Astrocyte of the hippocampus (primary cell): ENCODE measurements at regions not wholly inside any gene's neighbourhood (a gene's known extent, or its start where the extent isn't known, plus 50 kb on each side); places are given as distances from the start of the nearest gene placed in this dataset.
A peak's percentile ranks its signal among the peaks of the same experiment; 100 is the strongest.

Experiments used
- DNase-seq: peaks from one replicate; pipeline ENCODE4 v3.0.0; 2011; ENCODE audit warnings: low read depth, low spot score

DNA sequence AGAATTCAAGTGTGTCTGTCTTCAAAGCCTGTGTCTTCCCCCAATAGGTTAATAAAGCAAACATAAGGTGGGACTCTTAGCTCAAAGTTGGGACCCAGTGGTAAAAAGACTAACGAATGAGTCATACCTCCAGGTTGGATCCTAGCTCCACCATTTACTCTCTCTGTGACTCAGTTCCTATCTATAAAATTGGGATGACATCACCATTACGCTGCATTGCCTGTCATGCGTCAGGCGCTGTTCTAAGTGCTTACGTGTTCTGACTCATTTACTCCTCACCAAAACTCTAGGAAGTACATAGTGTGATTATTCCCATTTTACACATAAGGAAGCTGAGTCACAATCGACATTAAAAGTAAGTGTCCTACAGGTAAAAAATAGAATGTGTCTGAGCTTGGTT lies 915.8 kb downstream of the VRK1 start:
- DNase-seq, result peak; percentile 29

DNA sequence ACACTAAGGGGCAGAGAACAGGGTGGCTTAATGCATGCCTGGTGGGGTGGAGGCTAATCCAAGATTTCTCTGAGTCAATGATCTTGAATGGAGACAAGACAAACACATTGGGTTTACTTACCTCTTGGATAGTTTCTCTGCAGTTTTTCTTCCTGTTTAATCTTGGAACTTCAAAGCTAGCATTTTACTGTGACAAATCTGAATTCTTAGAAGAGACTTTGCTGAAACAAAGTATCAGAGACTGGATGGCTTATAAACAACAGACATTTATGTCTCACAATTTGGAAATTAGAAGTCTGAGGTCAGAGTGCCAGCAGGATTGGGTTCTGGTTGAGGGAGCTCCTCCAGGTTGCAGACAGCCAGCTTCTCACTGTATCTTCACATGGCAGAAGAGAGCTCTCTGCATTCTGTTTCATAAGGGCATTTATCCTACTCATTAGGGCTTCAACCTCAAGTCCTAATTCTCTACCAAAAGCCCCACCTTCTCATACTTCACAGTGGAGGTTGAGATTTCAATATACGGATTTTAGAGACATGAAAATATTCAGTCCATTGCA lies 921.8 kb downstream of the VRK1 start:
- DNase-seq, result no peak

DNA sequence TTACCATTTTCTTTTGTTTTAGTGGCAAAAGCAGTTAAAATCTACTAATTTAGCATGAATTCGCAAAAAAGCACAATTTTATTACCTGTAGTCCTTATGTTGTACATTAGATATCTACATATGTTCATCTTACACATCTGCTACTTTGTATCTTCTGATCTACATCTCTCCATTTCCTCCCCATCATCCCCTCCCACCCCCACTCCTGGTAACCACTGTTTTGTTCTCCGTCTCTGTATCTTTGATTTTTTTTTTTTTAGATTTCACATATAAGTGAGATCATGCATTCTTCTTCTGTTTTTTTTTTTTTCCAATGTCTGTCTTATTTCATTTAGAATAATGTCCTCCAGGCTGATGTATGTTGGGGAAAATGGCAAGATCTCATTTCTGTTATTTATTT lies 922.7 kb downstream of the VRK1 start:
- no peak for DNase-seq

DNA sequence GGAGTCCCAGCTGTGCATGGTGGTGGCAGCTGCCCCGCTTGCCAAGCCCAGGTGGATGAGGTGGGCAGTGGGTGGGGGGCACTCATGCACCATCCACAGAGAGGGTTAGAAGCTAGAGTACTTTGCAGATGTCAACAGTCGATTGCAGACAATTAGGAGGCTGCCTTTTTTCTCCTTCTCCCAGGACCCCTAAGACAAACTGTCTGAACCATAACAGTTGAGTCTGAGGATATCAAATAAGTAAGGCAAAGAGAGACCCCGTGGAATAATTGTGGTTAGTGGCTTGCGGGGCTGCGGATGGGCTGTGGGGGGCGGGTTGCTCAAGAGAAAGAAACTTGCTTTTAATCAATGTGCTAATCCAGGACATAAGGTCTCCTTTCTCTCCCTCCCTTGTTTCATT lies 926.2 kb downstream of the VRK1 start:
- DNase-seq, result no peak

DNA sequence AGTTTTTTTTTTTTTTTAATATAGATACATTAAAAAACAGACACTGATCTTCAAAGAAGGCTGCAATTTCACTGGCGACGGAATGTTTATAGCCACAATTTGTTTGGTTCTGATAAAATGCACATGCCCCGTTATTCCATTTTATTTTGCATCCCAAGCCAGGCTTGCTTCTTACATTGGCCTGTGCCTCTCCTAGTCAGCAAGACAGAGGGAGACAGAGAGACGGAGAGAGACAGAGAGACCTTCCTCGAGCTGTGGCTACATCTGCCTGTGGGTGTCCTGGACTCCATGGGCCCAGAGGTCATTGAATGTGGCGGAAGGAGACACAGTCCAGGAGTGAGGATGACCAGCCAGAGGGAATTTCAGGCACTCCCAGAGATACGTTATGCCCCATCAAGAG lies 926.6 kb downstream of the VRK1 start:
- no peak for DNase-seq

DNA sequence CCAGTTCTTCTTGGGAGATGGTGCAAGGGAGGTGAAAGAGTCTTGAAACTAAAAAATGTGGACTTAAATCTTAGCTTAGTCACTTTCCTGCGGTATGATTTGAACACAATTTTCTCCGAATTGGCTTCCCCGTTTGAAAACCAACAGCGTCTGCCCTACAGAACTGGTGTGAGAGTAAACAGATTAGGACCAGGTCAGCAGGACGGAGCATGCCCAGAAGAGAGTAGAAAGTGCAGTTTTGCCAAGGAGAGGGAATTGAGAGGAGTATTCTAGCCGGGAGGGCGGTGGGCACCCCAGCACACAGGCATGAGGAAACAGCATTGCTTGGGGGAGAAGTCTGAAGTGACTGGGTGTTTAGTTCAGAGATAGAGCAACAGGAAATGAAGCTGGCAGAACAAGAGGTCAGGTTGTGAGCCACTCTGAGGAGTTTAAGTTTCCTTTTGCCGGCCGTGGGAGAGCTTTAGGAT lies 927.1 kb downstream of the VRK1 start:
- DNase-seq, result no peak

DNA sequence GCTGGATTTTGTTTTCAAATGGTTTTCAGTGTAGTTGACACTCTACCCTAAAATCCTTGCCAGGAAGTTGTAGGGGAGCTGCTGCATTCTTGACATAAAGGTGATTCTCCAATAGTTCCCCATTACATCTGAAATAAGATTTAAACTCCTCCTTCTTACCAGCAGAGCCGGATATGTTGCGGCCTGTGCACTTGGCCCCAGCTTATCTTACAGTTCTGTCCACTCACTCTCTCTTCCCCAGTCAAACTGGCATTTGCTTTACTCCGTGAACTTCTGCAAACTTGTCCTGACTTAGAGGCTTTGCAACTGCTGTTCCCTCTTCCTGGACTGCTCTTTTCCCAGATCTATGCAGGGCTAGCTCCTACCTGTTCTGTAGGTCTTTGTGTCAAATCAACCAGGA lies 929.5 kb downstream of the VRK1 start:
- no peak for DNase-seq

DNA sequence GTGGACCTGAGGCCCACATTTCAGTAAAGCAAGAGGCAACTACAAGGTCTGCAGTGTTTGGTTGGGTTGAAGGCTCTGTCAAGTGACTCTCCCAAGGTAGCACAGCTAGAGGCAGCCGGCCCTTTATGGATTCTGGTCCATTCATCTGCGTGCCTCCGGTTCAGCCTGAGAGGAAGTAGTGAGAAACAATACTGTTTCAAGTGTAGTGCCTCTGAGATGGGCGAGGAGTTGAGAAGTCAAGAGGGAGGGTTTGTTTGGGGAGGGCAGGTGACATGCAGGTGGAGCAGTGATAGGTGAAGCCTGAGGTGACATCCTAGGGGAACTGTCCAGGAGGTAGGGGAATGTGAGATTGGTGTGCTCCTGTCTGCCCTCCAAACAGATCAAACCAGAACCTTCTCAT lies 933.5 kb downstream of the VRK1 start:
- no peak for DNase-seq

DNA sequence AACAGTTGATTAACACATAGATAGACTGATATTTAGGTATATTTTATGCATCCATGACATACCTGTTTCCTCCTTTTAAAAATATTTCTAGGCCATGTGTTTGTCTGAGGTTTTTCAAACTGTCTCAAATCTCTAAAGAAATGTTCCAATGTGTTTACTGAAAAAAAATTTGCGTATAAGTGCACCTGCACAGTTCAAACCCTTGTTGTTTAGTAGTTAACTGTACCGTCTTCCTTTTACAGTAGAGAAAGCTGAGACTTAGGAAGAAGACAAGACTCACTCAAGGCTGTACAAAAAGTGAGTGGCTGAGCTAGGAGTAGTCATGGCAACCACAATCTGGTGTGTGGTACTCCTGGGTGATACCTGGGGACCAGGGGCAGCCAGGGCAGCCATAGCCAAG lies 934.6 kb downstream of the VRK1 start:
- no peak for DNase-seq

DNA sequence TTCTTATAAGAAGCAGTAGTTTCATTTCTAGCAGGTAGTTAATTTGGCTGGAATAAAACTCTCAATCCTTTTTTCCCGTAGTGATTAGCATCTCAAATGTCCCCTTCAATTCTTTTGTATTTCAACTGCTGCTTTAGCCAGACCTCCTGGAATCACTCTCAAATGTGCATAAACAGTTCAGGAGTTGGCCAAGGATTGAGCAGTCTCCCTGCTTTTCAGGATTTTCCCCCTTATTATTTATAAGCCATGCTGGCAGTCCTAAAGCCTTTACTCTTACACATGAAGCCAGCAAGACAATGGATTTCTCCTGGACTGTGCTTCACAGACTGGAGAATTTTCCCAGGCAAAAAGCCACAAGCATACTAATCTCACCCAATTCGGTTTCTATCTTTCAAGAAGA lies 950.1 kb downstream of the VRK1 start:
- DNase-seq, result peak; percentile 7

DNA sequence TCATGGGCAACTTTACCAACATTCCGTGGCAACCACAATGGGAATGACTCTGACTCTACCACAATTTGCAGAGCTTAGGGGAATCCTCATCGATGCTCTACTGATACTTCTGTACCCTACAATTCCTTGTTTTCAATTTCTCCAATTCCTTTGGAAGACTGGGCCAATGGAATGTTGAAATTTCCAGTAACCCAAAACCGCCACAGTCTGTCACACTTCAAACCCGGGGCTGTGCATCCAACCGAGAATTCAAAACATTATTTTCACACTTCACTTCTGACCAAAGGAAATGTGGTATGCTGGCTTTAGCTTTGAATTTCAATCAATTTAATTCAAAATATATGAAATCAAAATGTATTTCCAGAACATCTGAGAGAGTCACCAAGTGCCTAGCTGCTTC lies 951.4 kb downstream of the VRK1 start:
- peak; percentile 16 for DNase-seq

DNA sequence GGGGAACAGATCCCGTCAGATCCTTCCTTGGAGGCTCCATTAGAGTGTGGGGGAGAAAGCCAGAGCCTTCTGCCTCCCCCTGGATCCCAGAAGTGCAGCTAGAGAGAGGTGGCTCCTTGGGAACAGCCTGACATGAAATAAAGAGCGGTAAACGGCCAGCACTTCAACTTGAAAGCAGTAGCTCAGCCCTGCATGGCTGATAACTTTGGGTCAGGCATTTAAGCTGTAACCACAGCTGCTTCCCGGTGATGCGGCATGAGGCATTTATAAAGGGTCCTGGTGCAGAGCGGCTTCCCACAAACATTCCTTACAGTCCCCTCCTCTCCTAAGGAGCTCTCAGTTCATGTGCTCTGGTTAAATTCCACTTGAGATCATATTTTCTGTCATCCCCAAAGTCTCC lies 960.3 kb downstream of the VRK1 start:
- peak; percentile 10 for DNase-seq

DNA sequence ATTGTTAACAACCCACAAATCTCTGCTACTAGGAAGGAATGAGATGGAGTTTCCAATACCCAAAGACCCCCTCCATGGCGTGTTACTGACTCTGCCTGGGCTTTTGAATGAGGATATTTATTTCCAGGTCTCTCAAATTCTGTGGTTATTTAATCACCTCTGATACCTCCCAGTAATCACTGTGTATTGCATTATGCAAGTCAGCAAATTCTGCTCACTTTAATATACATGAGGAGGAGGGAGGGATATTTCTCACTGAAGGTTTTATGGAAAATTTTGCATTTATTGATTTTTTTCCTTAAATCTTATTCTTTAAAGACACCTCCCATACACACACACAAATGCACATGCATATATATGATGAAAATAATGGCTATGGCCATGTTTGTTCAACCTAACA lies 962.9 kb downstream of the VRK1 start:
- no peak for DNase-seq

DNA sequence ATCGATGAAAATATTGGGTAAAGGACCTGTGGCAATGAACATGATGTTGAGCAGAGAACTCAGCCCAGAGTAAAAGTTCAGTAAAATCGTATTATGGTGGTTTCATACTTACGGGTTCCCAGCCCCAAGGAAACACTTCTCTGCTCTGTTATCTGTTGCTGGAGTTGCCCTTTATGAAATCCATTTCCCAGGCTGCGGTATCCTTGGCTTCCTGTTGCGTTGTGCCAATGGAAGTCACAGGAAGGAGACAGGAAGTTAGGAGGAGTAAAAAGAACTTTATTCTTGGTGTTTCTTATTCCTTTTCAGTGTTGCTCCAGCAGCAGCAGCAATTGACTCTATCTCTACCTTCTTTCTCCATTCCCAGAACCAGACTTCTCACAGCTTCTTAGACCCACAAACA lies 965.2 kb downstream of the VRK1 start:
- DNase-seq, result no peak

DNA sequence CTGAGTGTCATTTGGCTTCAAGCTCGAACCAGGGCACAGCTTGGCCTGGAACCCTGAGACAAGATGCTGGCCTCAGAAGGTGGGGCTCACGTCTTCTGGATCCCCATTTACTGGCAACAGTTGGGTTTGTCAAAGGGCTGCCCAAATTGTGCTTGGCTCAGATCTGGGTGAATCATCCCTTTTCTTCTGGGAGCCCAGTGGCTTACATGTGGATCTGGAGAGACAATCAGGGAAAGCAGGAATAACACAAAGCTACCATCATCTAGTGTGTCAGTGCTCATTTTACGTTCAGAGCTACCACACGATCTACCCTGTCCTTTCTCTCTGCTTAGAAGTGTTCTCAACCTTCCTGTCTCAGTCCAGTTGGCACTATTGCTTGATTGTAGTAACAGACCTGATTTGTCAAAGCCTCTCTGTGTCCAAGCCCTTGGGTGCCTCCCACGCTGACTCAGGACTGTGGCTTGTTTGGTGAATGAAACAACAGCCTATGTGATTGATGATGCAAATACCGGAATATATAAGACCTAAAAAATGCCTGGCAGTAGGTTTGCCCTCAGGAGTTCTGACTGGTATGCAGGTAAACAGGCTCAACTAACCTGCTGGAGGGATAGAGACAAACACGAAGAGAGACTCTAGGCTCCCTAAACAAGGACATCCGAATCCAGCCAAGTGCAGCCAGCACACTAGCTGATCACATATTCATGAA lies 974.3 kb downstream of the VRK1 start:
- peak; percentile 73 for DNase-seq

DNA sequence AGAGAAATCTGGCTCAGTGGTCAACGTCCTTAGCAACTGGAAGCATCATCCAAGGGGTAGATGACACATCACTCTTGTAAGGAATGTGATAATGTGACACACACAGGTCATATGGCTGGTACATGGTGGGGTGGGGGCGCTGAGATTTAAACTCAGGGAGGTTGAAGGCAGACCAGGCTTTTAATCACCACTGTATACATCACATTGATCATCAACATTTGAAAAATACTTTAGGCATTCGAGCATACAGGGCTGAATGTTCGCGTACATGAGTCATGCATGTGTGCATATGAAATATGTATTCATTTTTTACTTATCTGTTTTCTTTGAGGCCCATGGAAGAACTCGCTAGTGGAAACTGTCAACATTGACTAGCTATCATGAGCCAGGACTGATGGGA lies 976.4 kb downstream of the VRK1 start:
- DNase-seq, result no peak

DNA sequence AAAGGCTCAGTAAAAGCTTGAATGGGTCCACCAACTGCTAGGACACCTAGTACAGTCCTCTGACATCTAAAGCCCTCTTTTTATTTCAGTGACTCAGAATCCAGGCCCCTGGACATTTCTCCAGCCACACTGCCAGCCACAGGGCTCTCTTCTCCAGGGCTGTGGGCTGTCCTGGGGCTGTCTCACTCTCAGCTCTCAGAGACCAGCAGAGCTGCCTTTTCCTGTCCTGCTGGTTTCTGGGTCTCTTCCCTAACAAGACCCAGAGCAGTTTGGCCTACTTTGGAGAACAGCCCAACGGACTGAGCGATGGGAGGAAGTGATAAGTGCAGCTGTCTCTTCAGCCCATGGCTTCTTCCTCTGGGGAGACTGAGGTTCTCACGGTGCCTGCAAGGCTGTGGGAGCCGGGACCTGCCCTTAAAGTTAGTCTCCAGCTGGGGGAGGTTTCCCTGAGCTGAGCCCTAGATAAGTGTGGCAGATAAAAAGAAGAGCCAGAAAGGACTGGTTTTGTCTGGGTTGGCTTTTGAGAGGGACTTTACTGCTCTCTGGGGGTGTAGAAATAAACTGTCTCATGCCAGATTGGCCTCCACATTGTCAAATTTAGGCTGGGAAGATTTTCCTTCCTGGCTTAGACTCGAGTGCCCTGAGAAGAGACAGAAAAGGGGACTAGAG lies 979.8 kb downstream of the VRK1 start:
- no peak for DNase-seq

DNA sequence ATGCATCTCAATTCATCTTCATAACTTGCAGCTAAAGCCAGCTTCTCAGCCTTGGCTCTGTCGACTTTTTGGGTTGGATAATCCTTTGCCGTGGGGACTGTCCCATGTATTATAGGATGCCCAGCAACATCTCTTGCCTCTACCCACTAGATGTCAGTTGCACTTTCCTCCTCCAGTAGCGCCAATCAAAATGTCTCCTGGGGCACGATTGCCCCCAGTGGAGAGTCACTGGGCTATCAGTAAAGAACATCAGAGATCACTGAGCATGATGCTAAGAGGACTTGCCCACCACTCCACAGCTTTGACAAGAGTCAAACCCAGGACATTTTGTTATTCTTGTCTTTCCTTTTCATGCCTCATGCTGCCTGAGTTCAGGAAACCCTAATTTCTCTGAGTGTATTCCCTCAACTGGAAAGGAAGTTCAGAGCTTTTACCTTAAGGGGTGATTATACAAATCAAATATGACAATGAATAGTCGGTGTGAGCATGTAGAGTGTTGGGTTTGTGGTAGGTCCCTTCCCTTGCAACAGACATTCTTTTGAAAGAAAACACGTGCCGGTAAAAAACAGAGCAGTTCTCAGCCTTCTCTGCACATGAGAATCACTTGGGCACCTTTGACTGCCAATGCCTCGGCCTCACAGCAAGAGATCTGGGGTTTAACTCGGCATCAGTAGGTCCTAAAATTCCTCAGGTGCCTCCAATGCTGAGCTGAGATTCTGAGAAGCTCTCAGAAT lies 980.6 kb downstream of the VRK1 start:
- no peak for DNase-seq

DNA sequence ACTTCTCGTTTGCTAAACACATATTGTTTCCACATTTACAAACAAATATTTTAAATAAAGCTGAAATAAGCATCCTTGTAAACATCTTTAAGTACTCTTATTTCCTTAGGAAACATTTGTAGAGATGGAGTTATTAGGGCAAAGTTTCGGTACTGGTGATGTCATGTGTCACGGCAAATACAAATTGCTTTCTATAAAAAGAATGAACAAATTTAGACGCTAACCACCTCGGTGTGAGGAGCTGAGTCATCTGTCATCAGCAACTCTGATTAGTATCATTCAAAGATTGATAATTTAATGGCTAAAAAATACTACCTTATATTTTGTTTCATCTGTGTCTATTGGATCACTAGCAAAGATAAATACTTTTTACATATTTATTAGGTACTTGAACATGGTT lies 982.0 kb downstream of the VRK1 start:
- DNase-seq, result no peak

DNA sequence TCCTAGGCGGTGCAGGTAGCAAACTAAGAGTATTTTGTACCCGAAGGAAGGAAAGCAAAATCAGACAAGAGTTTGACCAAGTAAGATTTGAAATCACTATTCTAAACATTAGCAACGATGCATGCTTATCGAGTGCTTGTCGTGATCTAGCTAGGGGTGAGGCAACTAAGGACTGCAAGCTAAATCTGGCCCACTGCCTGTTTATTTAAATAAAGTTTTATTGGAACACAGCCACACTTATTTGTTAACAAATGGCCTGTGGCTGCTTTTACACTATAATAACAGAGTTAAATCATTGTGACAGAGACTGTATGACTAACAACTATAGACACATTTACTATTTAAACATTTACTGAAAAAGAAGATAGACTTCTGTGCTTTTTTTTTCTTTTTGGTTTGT lies 983.6 kb downstream of the VRK1 start:
- no peak for DNase-seq

DNA sequence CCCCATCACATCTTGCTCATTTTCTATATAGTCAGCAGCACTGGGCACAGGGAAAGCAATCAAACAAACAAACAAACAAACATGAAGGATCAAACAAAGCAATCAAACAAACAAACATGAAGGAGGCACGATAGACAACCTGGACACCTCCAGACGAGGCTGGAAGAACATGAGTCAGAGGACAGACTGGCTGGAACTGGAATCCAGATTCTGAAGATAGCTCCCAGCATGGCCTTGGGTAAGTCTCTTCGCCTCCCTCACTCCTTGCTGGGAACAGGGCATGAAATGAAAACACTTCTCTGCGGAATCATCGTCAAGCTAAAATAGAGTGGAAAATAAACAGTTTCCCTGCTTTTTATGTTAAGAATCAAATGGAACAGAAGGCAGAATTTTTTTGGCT lies 984.8 kb downstream of the VRK1 start:
- DNase-seq, result no peak

DNA sequence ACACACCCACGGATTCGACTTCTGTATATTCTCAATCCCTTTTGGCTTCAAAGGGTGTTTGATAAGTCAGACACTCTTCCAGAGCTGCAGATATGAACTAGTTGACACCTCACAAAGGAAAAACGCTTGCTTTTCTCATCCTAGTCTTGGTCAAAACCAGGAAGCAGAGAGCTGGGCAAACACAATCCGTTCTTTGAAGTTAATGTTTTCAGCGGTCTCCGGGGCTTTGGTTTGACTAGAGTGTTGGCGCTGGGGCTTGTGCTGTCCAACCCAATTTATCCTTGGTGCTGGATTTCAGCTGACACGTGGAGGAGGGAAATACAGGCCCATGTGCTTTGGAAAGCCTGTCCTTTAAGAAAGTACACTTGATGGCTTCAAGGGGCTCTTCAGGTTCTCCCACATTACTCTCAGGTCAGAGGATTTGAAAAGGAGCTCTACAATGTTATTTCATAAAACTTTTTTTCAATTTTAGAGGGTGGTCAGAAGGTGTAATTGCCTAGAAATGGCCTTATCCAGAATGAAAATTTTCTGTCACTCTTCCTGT lies 985.8 kb downstream of the VRK1 start:
- no peak for DNase-seq
